Ishikawa (cell line): ENCODE measurements at regions not wholly inside any gene's neighbourhood (a gene's known extent, or its start where the extent isn't known, plus 50 kb on each side); places are given as distances from the start of the nearest gene placed in this dataset.

Source experiments
- CEBPB ChIP-seq: IDR thresholded peaks from 2 replicates; pipeline ENCODE4 v1.6.1; 2012
- CREB1 ChIP-seq: IDR thresholded peaks from 2 replicates; pipeline ENCODE4 v1.6.1; 2012; ENCODE audit warnings: low read depth
- EGR1 ChIP-seq: IDR thresholded peaks from 2 replicates; pipeline ENCODE4 v1.6.1; 2012
- EP300 ChIP-seq: IDR thresholded peaks from 2 replicates; pipeline ENCODE4 v1.6.1; 2012; ENCODE audit warnings: borderline replicate concordance
- ZBTB7A ChIP-seq: IDR thresholded peaks from 2 replicates; pipeline ENCODE4 v1.6.1; 2012; ENCODE audit warnings: low read depth
- TF ChIP-seq, protein P1 (sequence below): IDR thresholded peaks from 2 replicates; pipeline ENCODE4 v1.6.1; 2012; ENCODE audit warnings: low read depth, mild to moderate bottlenecking

DNA sequence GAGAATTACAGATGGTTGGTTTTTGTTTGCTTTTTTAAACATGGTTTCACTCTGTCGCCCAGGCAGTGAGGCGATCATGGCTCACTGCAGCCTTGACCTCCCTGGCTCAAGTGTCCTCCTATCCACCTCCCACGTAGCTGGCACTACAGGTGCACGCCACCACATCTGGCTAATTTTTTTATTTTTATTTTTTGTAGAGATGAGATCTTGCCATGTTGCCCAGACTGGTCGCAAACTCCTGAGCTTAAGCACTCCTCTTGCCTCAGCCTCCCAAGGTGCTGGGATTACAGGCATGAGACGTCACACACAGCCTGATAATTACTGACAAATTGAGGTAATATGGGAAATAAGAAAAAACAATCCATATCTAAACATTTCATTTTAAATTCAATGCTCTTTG is 110.5 kb upstream of the ZSWIM2 start:
- TF ChIP-seq CREB1 = no peak
- no peak for TF ChIP-seq EP300
- no peak for TF ChIP-seq ZBTB7A
- TF ChIP-seq, protein P1, sequence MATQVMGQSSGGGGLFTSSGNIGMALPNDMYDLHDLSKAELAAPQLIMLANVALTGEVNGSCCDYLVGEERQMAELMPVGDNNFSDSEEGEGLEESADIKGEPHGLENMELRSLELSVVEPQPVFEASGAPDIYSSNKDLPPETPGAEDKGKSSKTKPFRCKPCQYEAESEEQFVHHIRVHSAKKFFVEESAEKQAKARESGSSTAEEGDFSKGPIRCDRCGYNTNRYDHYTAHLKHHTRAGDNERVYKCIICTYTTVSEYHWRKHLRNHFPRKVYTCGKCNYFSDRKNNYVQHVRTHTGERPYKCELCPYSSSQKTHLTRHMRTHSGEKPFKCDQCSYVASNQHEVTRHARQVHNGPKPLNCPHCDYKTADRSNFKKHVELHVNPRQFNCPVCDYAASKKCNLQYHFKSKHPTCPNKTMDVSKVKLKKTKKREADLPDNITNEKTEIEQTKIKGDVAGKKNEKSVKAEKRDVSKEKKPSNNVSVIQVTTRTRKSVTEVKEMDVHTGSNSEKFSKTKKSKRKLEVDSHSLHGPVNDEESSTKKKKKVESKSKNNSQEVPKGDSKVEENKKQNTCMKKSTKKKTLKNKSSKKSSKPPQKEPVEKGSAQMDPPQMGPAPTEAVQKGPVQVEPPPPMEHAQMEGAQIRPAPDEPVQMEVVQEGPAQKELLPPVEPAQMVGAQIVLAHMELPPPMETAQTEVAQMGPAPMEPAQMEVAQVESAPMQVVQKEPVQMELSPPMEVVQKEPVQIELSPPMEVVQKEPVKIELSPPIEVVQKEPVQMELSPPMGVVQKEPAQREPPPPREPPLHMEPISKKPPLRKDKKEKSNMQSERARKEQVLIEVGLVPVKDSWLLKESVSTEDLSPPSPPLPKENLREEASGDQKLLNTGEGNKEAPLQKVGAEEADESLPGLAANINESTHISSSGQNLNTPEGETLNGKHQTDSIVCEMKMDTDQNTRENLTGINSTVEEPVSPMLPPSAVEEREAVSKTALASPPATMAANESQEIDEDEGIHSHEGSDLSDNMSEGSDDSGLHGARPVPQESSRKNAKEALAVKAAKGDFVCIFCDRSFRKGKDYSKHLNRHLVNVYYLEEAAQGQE = no peak
- TF ChIP-seq CEBPB = no peak
- no peak for TF ChIP-seq EGR1
